ENCODE measurements at regions not wholly inside any gene's neighbourhood (a gene's known extent, or its start where the extent isn't known, plus 50 kb on each side); places are given as distances from the start of the nearest gene placed in this dataset.

GRCh38 chr22:48841881-48842582, 985.6 kb downstream of the BRD1 start:
- no peak for DNase-seq (ENCODE audit: low read depth in 2 of 2)

GRCh38 chr22:48840112-48840949, 987.3 kb downstream of the BRD1 start:
- no peak for DNase-seq (ENCODE audit: low read depth in 2 of 2)

- DNase-seq (ENCODE audit: low read depth in 2 of 2): no peak
Observed at GRCh38 chr22:48838846-48839730, 988.6 kb downstream of the BRD1 start.

- DNase-seq (ENCODE audit: low read depth in 2 of 2): no peak
Observed at GRCh38 chr22:48838376-48838775, 989.3 kb downstream of the BRD1 start.

- no peak for DNase-seq (ENCODE audit: low read depth in 2 of 2)
Observed at GRCh38 chr22:48837341-48837935, 990.2 kb downstream of the BRD1 start.

GRCh38 chr22:48836673-48837340, 990.9 kb downstream of the BRD1 start:
- DNase-seq (ENCODE audit: low read depth in 2 of 2): no peak

- no peak for DNase-seq (ENCODE audit: low read depth in 2 of 2)
Observed at GRCh38 chr22:48835857-48836672, 991.6 kb downstream of the BRD1 start.

- DNase-seq (ENCODE audit: low read depth in 2 of 2): no peak
Observed at GRCh38 chr22:48835364-48835763, 992.3 kb downstream of the BRD1 start.

GRCh38 chr22:48834404-48834803, 993.3 kb downstream of the BRD1 start:
- no peak for DNase-seq (ENCODE audit: low read depth in 2 of 2)

- no peak for DNase-seq (ENCODE audit: low read depth in 2 of 2)
Observed at GRCh38 chr22:48832592-48832991, 995.1 kb downstream of the BRD1 start.

GRCh38 chr22:48829908-48830307, 997.8 kb downstream of the BRD1 start:
- no peak for DNase-seq (ENCODE audit: low read depth in 2 of 2)

GRCh38 chr22:48828688-48829087, 999.0 kb downstream of the BRD1 start:
- no peak for DNase-seq (ENCODE audit: low read depth in 2 of 2)

GRCh38 chr22:48827904-48828555, 999.6 kb downstream of the BRD1 start:
- no peak for DNase-seq (ENCODE audit: low read depth in 2 of 2)

GRCh38 chr22:48827268-48827846, 1000.3 kb downstream of the BRD1 start:
- DNase-seq (ENCODE audit: low read depth in 2 of 2): no peak

- DNase-seq (ENCODE audit: low read depth in 2 of 2): no peak
Observed at GRCh38 chr22:48826546-48826945, 1001.1 kb downstream of the BRD1 start.

GRCh38 chr22:48825802-48826520, 1001.7 kb downstream of the BRD1 start:
- no peak for DNase-seq (ENCODE audit: low read depth in 2 of 2)

- DNase-seq (ENCODE audit: low read depth in 2 of 2): no peak
Observed at GRCh38 chr22:48824712-48825651, 1002.7 kb downstream of the BRD1 start.

- no peak for DNase-seq (ENCODE audit: low read depth in 2 of 2)
Observed at GRCh38 chr22:48823941-48824340, 1003.7 kb downstream of the BRD1 start.
